CD4-positive, alpha-beta T cell treated with Interferon gamma for 1 hour (primary cell): ENCODE measurements at regions not wholly inside any gene's neighbourhood (a gene's known extent, or its start where the extent isn't known, plus 50 kb on each side); places are given as distances from the start of the nearest gene placed in this dataset.
"Not testable (repeated sequence)": the region's sequence is repeated elsewhere in the genome, so short reads cannot be mapped to it uniquely, and the experiment has no call there.

Experiments
- DNase-seq: peaks from one replicate; pipeline ENCODE4 v3.0.0-alpha.2; 2020

GRCh38 chr16:26665166-26665939 lies 401.4 kb upstream of the C16orf82 start:
- no peak for DNase-seq

DNA sequence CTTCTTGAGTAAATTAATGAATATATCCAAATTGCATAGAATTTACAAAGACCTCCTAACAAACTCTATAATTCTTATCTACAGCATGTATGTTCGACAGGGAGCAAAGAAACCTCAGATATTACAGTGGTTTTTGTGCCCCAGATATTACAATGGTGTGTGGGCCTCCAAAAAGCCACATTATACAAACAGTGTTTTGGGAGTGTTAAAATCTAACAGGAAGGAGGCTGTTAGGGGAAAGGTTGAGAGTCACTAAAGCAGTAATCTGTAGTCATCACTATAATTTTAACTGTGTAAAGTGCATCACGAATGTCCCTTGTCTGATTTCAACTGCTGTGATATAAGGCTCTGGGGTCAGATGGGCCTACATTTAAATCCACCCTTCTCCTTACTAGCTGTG lies 400.2 kb upstream of the C16orf82 start:
- no peak for DNase-seq

DNA sequence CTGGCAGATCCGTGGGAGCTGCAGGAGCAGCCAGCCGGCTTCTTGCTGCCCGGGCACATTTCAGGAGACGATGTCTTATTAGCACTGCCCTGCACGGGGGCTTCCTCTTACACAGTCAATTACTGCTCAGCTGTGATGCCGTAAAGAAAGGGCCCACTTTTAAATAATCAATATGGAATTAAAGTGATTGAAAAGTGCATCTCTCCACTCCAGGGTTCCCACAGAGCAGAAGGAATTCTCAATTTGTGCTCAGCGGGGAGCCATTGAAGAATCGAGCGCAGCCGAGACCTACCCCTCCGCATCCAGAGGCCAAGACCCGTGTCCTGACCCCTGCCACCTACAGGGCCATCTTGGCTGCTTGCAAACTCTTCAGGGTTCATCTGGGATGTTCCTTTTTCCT lies 399.4 kb upstream of the C16orf82 start:
- DNase-seq: no peak

- DNase-seq: no peak
These were observed 398.7 kb upstream of the C16orf82 start for GRCh38 chr16:26668026-26668425.

DNA sequence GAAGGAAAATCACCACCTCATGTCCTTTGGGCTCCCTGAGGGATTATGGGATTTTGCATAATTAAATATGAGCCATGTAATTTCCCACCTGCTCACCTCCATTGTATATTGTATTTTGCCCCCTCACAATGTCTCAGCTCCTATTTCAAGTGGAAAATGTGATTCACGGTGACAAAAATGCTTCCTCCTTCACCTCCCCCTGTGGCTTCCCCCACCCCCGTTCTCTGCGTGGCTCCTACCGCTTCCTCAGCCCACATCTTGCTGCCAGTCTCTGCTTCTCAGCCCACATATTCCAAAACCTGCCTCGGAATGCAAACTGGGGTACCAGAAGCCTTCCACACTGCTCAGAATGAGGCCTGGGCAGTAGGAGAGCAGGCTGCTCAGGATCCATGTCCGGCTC lies 394.5 kb upstream of the C16orf82 start:
- no peak for DNase-seq

GRCh38 chr16:26673011-26673410 lies 393.7 kb upstream of the C16orf82 start:
- no peak for DNase-seq

DNA sequence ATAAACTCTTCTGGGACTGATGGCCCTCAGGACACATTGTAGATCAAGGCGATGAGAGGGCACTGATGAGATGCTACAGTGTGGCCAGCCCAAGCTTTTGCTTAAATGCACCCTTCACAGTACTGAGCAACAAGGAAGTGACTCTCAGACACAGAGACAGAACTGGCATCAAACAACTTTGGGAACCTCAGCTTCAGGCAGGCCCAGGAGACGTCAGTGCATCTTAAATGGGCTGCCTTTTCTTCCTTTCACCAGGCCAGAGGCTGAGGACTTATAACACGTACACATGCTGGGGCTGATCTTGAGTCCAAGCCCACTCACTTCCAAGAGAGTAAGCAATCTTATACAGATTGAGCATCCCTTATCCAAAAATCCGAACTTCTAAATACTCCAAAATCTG lies 386.1 kb upstream of the C16orf82 start:
- no peak for DNase-seq

GRCh38 chr16:26688105-26688504 lies 378.6 kb upstream of the C16orf82 start:
- no peak for DNase-seq

DNA sequence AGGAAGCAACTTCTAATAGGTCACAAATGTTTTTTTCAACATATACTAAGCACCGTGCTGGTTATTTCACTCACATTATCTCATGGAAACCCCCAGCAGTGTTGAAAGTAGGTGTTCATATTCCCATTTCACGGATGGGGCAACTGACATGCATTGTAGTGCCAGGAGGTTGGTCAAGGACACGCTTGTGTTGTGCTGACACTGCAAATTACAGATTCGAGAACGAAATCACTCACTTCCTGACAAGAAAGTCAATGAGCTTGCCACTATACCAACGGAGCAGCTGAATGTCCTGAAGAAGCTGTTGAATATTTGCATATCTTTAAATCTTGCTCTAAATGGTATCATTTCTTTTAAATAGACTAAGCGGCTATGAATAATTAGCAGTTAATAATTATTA lies 378.0 kb upstream of the C16orf82 start:
- DNase-seq: no peak

- no peak for DNase-seq
These were observed 374.1 kb upstream of the C16orf82 start for GRCh38 chr16:26692658-26693057.

DNA sequence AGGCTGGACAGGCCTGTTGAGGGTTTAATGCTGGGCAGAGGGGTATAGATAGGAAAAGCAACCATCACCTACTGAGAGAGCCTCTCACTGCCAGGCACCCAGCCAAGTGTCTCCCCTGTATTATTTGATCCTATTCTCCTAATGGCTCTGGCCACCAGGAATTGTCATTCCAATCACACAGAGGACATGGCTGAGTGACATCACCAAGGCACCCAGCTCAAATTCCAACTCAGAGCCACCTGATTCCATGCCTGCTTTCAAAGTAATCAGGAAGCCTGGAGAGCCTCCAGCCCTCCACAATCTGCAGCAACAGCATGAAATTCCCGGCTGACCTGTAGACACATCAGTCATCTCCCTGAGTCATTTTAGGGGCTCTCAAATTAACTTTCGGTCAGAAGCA lies 368.9 kb upstream of the C16orf82 start:
- no peak for DNase-seq

DNA sequence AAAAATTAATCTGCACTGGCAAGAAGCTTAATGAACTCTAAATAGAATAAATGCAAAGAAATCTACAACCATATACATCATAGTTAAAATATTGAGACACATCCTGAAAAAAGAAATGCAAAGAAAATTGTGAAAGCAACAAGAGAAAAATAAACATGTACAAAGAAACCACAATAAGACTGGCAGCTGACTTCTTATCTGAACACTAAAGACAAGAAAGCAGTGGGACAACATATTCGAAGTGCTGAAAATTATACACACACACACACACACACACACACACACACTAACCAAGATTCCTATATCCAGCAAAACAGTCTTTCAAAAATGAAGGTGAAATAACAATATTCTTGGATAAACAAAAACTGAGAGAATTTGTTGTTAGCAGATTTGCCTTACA lies 366.5 kb upstream of the C16orf82 start:
- no peak for DNase-seq

GRCh38 chr16:26701243-26701886 lies 365.4 kb upstream of the C16orf82 start:
- no peak for DNase-seq

- no peak for DNase-seq
These were observed 361.4 kb upstream of the C16orf82 start for GRCh38 chr16:26705346-26705745.

DNA sequence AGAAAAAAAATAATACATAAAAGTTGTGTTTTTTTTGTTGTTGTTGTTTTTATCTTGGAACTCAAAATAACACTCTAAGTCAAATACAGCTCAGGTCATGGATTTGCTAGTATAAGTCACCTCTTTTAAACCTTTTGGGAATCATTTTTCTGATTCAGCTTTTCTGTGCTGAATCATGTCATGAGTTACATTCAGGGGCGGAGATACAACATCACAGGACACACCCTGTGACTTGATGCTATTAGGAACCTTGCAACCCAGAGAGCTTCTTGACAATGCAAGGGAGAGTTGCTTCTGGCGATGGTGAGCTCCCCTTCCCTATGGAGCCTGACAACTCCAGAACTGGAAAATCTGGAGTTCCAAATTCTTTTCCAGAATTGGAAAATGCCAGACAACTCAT lies 358.3 kb upstream of the C16orf82 start:
- no peak for DNase-seq

DNA sequence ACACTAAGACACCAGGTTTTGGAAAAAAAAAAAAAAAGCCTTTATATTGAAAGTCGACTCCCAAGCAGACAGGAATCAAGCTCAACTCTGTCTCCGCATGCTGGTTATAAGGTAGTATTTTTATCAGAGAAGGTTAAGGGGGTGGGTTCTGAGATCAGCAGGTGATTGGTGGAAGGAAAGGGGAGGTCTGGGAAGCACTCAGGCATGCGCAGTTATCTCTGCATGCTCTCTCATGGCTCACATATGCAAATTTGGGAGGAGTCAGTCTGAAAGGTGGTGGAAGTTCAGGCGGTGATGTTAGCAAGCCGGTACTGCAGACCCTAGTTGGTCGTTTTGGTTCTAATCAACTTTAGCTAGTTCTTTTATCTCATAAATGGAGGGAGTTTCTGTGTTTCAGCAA lies 357.6 kb upstream of the C16orf82 start:
- no peak for DNase-seq

DNA sequence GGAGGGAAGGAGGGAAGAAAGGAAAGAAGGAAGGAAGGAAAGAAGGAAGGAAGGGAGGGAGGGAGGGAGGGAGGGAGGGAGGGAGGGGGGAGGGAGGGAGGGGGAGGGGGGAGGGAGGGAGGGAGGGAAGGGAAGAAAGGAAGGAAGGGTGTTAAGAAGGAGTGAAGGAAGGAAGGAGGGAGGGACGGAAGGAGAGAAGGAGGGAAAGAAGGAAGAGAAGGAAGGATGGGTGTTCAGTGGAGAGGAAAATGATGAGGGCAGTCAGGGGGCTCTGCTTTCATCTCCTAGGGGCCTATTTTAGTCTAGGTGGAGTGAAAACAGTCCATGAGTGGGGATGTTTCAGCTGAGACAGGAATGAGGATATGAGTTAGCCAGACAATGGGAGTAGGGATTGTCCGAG lies 357.0 kb upstream of the C16orf82 start:
- no peak for DNase-seq

GRCh38 chr16:26710450-26710849 lies 356.3 kb upstream of the C16orf82 start:
- no peak for DNase-seq

DNA sequence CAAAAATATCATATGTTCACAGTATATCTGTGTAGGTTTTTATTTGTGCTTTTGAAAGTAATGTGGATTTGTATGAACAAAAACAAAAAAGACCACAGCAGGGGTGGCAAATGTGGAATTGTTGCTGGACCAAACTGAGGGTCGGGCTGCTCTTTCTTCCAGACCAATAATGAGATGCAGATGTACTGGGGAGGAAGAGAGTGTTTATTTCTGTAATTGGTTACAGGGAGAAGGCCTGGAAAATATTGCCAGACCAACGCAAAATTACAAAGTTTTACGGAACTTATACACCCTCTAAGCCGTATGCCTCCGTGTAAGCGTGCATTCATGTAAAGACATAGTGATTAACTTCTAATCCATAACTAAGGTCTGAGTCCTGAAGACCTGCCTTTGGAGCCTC lies 353.9 kb upstream of the C16orf82 start:
- DNase-seq: no peak

DNA sequence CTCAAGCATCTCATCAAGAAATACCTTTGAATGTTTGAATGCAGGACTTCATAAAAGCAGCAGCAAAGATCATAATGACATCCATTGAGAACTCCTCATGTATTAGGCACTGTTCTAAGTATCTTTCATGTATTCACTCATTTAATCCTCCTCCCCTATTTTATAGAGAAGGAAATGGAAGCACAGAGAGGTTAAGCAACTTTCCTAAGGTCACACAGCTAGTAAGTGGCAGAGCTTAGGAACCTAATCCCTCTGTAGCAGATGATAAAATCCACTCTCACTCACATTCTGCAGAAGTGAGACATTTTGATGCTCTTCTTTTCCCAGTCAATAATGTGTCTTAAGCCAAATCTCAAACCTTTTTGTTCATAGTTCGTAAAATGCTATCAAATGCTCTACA lies 350.8 kb upstream of the C16orf82 start:
- no peak for DNase-seq

GRCh38 chr16:26717826-26718225 lies 348.9 kb upstream of the C16orf82 start:
- no peak for DNase-seq

- DNase-seq: no peak
These were observed 345.4 kb upstream of the C16orf82 start for GRCh38 chr16:26721290-26721689.

- DNase-seq: not testable (repeated sequence)
These were observed 344.8 kb upstream of the C16orf82 start for GRCh38 chr16:26721957-26722356.

- DNase-seq: no peak
These were observed 342.5 kb upstream of the C16orf82 start for GRCh38 chr16:26724189-26724588.

- DNase-seq: no peak
These were observed 338.9 kb upstream of the C16orf82 start for GRCh38 chr16:26727848-26728247.
